H1 (cell line): ENCODE measurements at regions not wholly inside any gene's neighbourhood (a gene's known extent, or its start where the extent isn't known, plus 50 kb on each side); places are given as distances from the start of the nearest gene placed in this dataset.

Experiments
- CTCF ChIA-PET: fragments of 300-600 bp; sonication (Branson Sonifier 250); formaldehyde crosslinking; loops from one replicate; lab custom pipeline; 2021; ENCODE audit not compliant: partially characterized antibody; lab: Charles Lee
- POLR2A ChIA-PET: fragments of 300-600 bp; sonication (Branson Sonifier 250); formaldehyde crosslinking; loops from one replicate; lab custom pipeline; 2021; ENCODE audit warnings: inconsistent platforms; ENCODE audit not compliant: partially characterized antibody; lab: Charles Lee
- DNase-seq, 2 experiments: peaks; one replicate each; pipeline versions ENCODE4 v3.0.0 to v3.0.0-alpha.2; 2010 to 2022; ENCODE audit warnings: low spot score in 2 of 2, low read depth in 1 of 2, mixed read lengths in 1 of 2
- FAIRE-seq: peaks from 2 replicates; lab custom pipeline; 2011; peaks lifted over from hg19 to GRCh38; lab: Jason Lieb, UNC
- H2AFZ ChIP-seq: 2 replicates; pipeline ENCODE4 v1.8.1; 2012; ENCODE audit warnings: low read length, inconsistent platforms
- H2AK5ac ChIP-seq: 2 replicates; pipeline ENCODE4 v1.6.1; 2013; ENCODE audit warnings: low read depth, low read length
- H2BK120ac ChIP-seq: replicated peaks from 2 replicates; pipeline ENCODE3; 2013; ENCODE audit warnings: low read depth, low read length, inconsistent platforms
- H2BK12ac ChIP-seq: 2 replicates; pipeline ENCODE4 v1.6.1; 2013; ENCODE audit warnings: low read depth, low read length
- H2BK15ac ChIP-seq: 2 replicates; pipeline ENCODE4 v1.6.1; 2013; ENCODE audit warnings: low read length
- H2BK20ac ChIP-seq: 2 replicates; pipeline ENCODE4 v1.6.1; 2013; ENCODE audit warnings: low read length
- H2BK5ac ChIP-seq: 2 replicates; pipeline ENCODE4 v1.6.1; 2013; ENCODE audit warnings: low read depth, low read length
- H3K14ac ChIP-seq: 2 replicates; pipeline ENCODE4 v1.6.1; 2013; ENCODE audit warnings: inconsistent platforms; ENCODE audit not compliant: insufficient read length
- H3K18ac ChIP-seq: 2 replicates; pipeline ENCODE4 v1.6.1; 2013; ENCODE audit warnings: low read length; ENCODE audit errors: extremely low read depth
- H3K23ac ChIP-seq: 2 replicates; pipeline ENCODE4 v1.6.1; 2013; ENCODE audit warnings: inconsistent platforms; ENCODE audit not compliant: insufficient read length
- H3K23me2 ChIP-seq: 2 replicates; pipeline ENCODE4 v1.6.1; 2013; ENCODE audit warnings: low read depth, low read length
- H3K27ac ChIP-seq: 2 replicates; pipeline ENCODE4 v1.6.1; 2011; ENCODE audit warnings: low read depth, low read length, inconsistent platforms
- H3K27me3 ChIP-seq, 4 experiments: replicated peaks in 1 of 4; 1 replicate in 1 of 4; 2 replicates in 3 of 4; pipeline versions ENCODE4 v1.6.1 to v1.8.1; 2011 to 2013; ENCODE audit warnings: low read length in 3 of 4, mild to moderate bottlenecking in 3 of 4, inconsistent platforms in 2 of 4, mixed read lengths in 2 of 4, moderate library complexity in 1 of 4; ENCODE audit not compliant: control insufficient read depth in 3 of 4, insufficient read depth in 3 of 4; ENCODE audit errors: extremely low read depth in 1 of 4
- H3K36me3 ChIP-seq, 4 experiments: 2 replicates each; pipeline versions ENCODE4 v1.6.1 to v1.8.1; 2011 to 2013; ENCODE audit warnings: mild to moderate bottlenecking in 4 of 4, low read length in 3 of 4, moderate library complexity in 2 of 4, control low read depth in 1 of 4, inconsistent platforms in 1 of 4; ENCODE audit not compliant: insufficient read depth in 4 of 4, control insufficient read depth in 2 of 4
- H3K4ac ChIP-seq: replicated peaks from 2 replicates; pipeline ENCODE3; 2013; ENCODE audit warnings: low read length, low read depth, mixed read lengths, inconsistent platforms; ENCODE audit not compliant: insufficient read length
- H3K4me1 ChIP-seq, 4 experiments: replicated peaks in 1 of 4; 1 replicate in 1 of 4; 2 replicates in 3 of 4; pipeline versions ENCODE4 v1.6.1 to v1.8.1; 2011 to 2013; ENCODE audit warnings: low read length in 3 of 4, inconsistent platforms in 2 of 4, mixed read lengths in 1 of 4; ENCODE audit not compliant: insufficient read depth in 4 of 4, control insufficient read depth in 3 of 4
- H3K4me2 ChIP-seq, 2 experiments: 2 replicates each; pipeline versions ENCODE4 v1.6.1 to v1.8.1; 2011 to 2013; ENCODE audit warnings: low read depth in 2 of 2, low read length in 2 of 2, control low read depth in 1 of 2, inconsistent platforms in 1 of 2, mild to moderate bottlenecking in 1 of 2; ENCODE audit not compliant: insufficient read depth in 1 of 2
- H3K4me3 ChIP-seq, 4 experiments: fragments of 200-600, 300-600 bp in 1 of 4; sonication (generic), shearing (Covaris generic), sonication (Bioruptor Twin) in 1 of 4; 2 replicates each; pipeline versions ENCODE4 v1.5.1 to v1.8.1; 2011 to 2016; ENCODE audit warnings: low read length in 4 of 4, low read depth in 3 of 4, control low read depth in 2 of 4, inconsistent platforms in 2 of 4, mild to moderate bottlenecking in 2 of 4, mixed read lengths in 1 of 4, moderate library complexity in 1 of 4; ENCODE audit not compliant: insufficient read depth in 2 of 4; ENCODE audit errors: extremely low read depth in 1 of 4
- H3K56ac ChIP-seq: replicated peaks from 2 replicates; pipeline ENCODE3; 2013; ENCODE audit warnings: low read depth, mild to moderate bottlenecking, mixed read lengths, low read length, inconsistent platforms; ENCODE audit not compliant: insufficient read length
- H3K79me1 ChIP-seq: 2 replicates; pipeline ENCODE4 v1.6.1; 2013; ENCODE audit warnings: low read depth, low read length, control low read depth
- H3K79me2 ChIP-seq, 2 experiments: 2 replicates each; pipeline versions ENCODE4 v1.6.1 to v1.8.1; 2012 to 2013; ENCODE audit warnings: low read length in 2 of 2, mild to moderate bottlenecking in 2 of 2, inconsistent platforms in 1 of 2; ENCODE audit not compliant: insufficient read depth in 2 of 2, control insufficient read depth in 1 of 2
- H3K9ac ChIP-seq, 4 experiments: replicated peaks in 1 of 4; 1 replicate in 1 of 4; 2 replicates in 3 of 4; pipeline versions ENCODE4 v1.6.1 to v1.8.1; 2011 to 2013; ENCODE audit warnings: low read depth in 3 of 4, low read length in 3 of 4, control low read depth in 2 of 4, mild to moderate bottlenecking in 2 of 4, moderate library complexity in 2 of 4, inconsistent platforms in 1 of 4; ENCODE audit errors: extremely low read depth in 1 of 4
- H3K9me3 ChIP-seq, 2 experiments: 2 replicates each; pipeline versions ENCODE4 v1.6.1 to v1.8.1; 2012 to 2013; ENCODE audit warnings: mild to moderate bottlenecking in 2 of 2, moderate library complexity in 2 of 2, control low read depth in 1 of 2, inconsistent platforms in 1 of 2, low read depth in 1 of 2, low read length in 1 of 2, mixed read lengths in 1 of 2; ENCODE audit not compliant: insufficient read depth in 2 of 2
- H4K20me1 ChIP-seq, 2 experiments: replicated peaks in 1 of 2; 2 replicates each; pipeline versions ENCODE3 to v1.8.1; 2011 to 2013; ENCODE audit warnings: inconsistent platforms in 2 of 2, low read length in 2 of 2, mild to moderate bottlenecking in 1 of 2; ENCODE audit not compliant: insufficient read depth in 2 of 2, control insufficient read depth in 1 of 2
- H4K5ac ChIP-seq: 2 replicates; pipeline ENCODE4 v1.6.1; 2013; ENCODE audit warnings: low read length, low read depth, mixed read lengths, inconsistent platforms; ENCODE audit not compliant: insufficient read length
- H4K8ac ChIP-seq: 2 replicates; pipeline ENCODE4 v1.8.0; 2013; ENCODE audit warnings: mild to moderate bottlenecking, moderate library complexity, low read length, inconsistent platforms; ENCODE audit not compliant: insufficient read depth; ENCODE audit errors: extremely low read depth
- H4K91ac ChIP-seq: replicated peaks from 2 replicates; pipeline ENCODE3; 2013; ENCODE audit warnings: low read length, mixed read lengths, inconsistent platforms; ENCODE audit not compliant: insufficient read length
- ATF2 ChIP-seq: IDR thresholded peaks from 2 replicates; pipeline ENCODE4 v1.6.1; 2012; ENCODE audit warnings: low read length, inconsistent platforms
- BRCA1 ChIP-seq: IDR thresholded peaks from 2 replicates; pipeline ENCODE4 v1.6.1; 2012; ENCODE audit warnings: low read depth, low read length, improper control_type of control experiment
- CBX5 ChIP-seq: fragments of 300-800, 300-1000 bp; sonication (generic); IDR thresholded peaks from 2 replicates; pipeline ENCODE4 v1.7.1; 2016; ENCODE audit warnings: antibody characterized with exemption, low read length, low read depth
- CHD1 ChIP-seq: IDR thresholded peaks from 2 replicates; pipeline ENCODE4 v1.6.1; 2012; ENCODE audit warnings: low read depth, low read length, improper control_type of control experiment
- EP300 ChIP-seq, 2 experiments: IDR thresholded peaks; 1 replicate in 1 of 2; 2 replicates in 1 of 2; pipeline ENCODE4 v1.6.1; 2011 to 2012; ENCODE audit warnings: low read depth in 2 of 2, low read length in 2 of 2, mild to moderate bottlenecking in 2 of 2, borderline replicate concordance in 1 of 2, inconsistent platforms in 1 of 2, moderate library complexity in 1 of 2
- GTF2F1 ChIP-seq: IDR thresholded peaks from 2 replicates; pipeline ENCODE4 v1.6.1; 2012; ENCODE audit warnings: low read depth, low read length, improper control_type of control experiment, borderline replicate concordance
- JUND ChIP-seq: IDR thresholded peaks from 2 replicates; pipeline ENCODE4 v1.6.1; 2011; ENCODE audit warnings: mild to moderate bottlenecking, improper control_type of control experiment, low read length
- KDM1A ChIP-seq: fragments of 200-600, 300-600 bp; sonication (generic); IDR thresholded peaks from 2 replicates; pipeline ENCODE4 v1.7.1; 2016; ENCODE audit warnings: mild to moderate bottlenecking, low read length, borderline replicate concordance
- KDM4A ChIP-seq: IDR thresholded peaks from one replicate; pipeline ENCODE4 v1.7.1; 2012; ENCODE audit warnings: low read depth, mild to moderate bottlenecking, moderate library complexity, low read length, inconsistent platforms; ENCODE audit not compliant: severe bottlenecking
- SIN3A ChIP-seq, 2 experiments: IDR thresholded peaks in 1 of 2; conservative IDR thresholded peaks in 1 of 2; 2 replicates each; pipeline ENCODE4 v1.6.1; 2011 to 2012; ENCODE audit warnings: low read length in 2 of 2, improper control_type of control experiment in 1 of 2, low read depth in 1 of 2, mild to moderate bottlenecking in 1 of 2
- SIRT6 ChIP-seq: IDR thresholded peaks from one replicate; pipeline ENCODE4 v1.7.1; 2012; ENCODE audit warnings: low read length, inconsistent platforms
- SP1 ChIP-seq: IDR thresholded peaks from 2 replicates; pipeline ENCODE4 v1.6.1; 2011; ENCODE audit warnings: low read depth, low read length
- SUZ12 ChIP-seq: fragments of 200-600 bp; sonication (generic); IDR thresholded peaks from 2 replicates; pipeline ENCODE4 v1.6.1; 2012; ENCODE audit warnings: mild to moderate bottlenecking, inconsistent platforms, low read length, moderate library complexity, mixed read lengths
- TAF7 ChIP-seq: optimal IDR thresholded peaks from 2 replicates; pipeline ENCODE3; 2011; ENCODE audit warnings: low read depth, mild to moderate bottlenecking, inconsistent platforms, low read length, moderate library complexity, borderline replicate concordance
- WGBS, 2 experiments: shearing (Covaris generic) in 1 of 2; methylation state at CpG; one replicate each; pipeline versions ENCODE4 v1.1.6 to v1.1.7; 2013 to 2015; ENCODE audit warnings: low lambda C conversion rate in 2 of 2, mixed read lengths in 2 of 2, inconsistent platforms in 1 of 2, low coverage in 1 of 2, missing lambda C conversion rate in 1 of 2; ENCODE audit not compliant: insufficient replicate concordance in 2 of 2, insufficient coverage in 1 of 2, insufficient read length in 1 of 2; ENCODE audit errors: extremely low coverage in 1 of 2, missing lambda C conversion rate in 1 of 2; 5-methylcytosine and 5-hydroxymethylcytosine counted together

GRCh38 chr3:162884373-162884772, 1387.8 kb downstream of the OTOL1 start:
- H2AFZ ChIP-seq: no peak overlapping the region
- H3K9ac ChIP-seq: no peak overlapping the region
- CTCF ChIA-PET: no interaction called here
- no peak overlapping the region for H3K4ac ChIP-seq
- DNase-seq (no peak), FAIRE-seq (no peak)
- no peak overlapping the region for H4K5ac ChIP-seq
- no peaks in the 10 kb centered on the region for H3K23me2 ChIP-seq
- no peak overlapping the region for H3K4me2 ChIP-seq
- no peak overlapping the region for H3K14ac ChIP-seq
- no peaks in the 10 kb centered on the region for H3K79me2 ChIP-seq
- H3K27me3 ChIP-seq: no peaks in the 10 kb centered on the region
- no peaks in the 10 kb centered on the region for H3K9me3 ChIP-seq
- H3K79me1 ChIP-seq: no peaks in the 10 kb centered on the region
- H3K23ac ChIP-seq: no peak overlapping the region
- no peak overlapping the region for H4K8ac ChIP-seq
- no CpG with 5 or more reads among the region's 2 CpGs for WGBS, 2 experiments
- no peak overlapping the region for H4K91ac ChIP-seq
- H3K36me3 ChIP-seq: no peaks in the 10 kb centered on the region
- H3K4me1 ChIP-seq: no peaks in the 10 kb centered on the region
- H3K56ac ChIP-seq: no peak overlapping the region
- no peaks in the 10 kb centered on the region for H4K20me1 ChIP-seq
- no peak overlapping the region for H3K4me3 ChIP-seq
- H3K18ac ChIP-seq: no peak overlapping the region
- H2BK15ac ChIP-seq: no peak overlapping the region
- no peak overlapping the region for H2AK5ac ChIP-seq
- H3K27ac ChIP-seq: no peak overlapping the region
- no peak overlapping the region for H2BK20ac ChIP-seq
- TF ChIP-seq KDM4A (no peak), SIN3A (conservative IDR thresholded peaks at IDR 0.05 in 1 of 2, IDR thresholded peaks at IDR 0.05 in 1 of 2; ENCODE audit: low read depth in 1 of 2, low read length in 2 of 2) (no peak), TAF7 (no peak), SIRT6 (no peak), GTF2F1 (no peak), CHD1 (no peak), ATF2 (no peak), EP300 (IDR thresholded peaks at IDR 0.05; ENCODE audit: borderline replicate concordance in 1 of 2, low read depth in 2 of 2, low read length in 2 of 2) (no peak), JUND (no peak), SUZ12 (no peak), KDM1A (no peak), BRCA1 (no peak), SP1 (no peak), CBX5 (no peak)
- POLR2A ChIA-PET: no interaction called here
- H2BK120ac ChIP-seq: no peak overlapping the region
- no peak overlapping the region for H2BK12ac ChIP-seq
- H2BK5ac ChIP-seq: no peak overlapping the region
